ENCODE measurements at regions not wholly inside any gene's neighbourhood (a gene's known extent, or its start where the extent isn't known, plus 50 kb on each side); places are given as distances from the start of the nearest gene placed in this dataset.
"Not testable (repeated sequence)": the region's sequence is repeated elsewhere in the genome, so short reads cannot be mapped to it uniquely, and the experiment has no call there.

- not testable (repeated sequence) for TF ChIP-seq CTCF, POLR2A (IDR thresholded peaks at IDR 0.05)
Measured at GRCh38 chr16:15305889-15306288, 72.2 kb downstream of the NPIPA5 start.
